Esophagus squamous epithelium (tissue), 5 donors: ENCODE measurements at regions not wholly inside any gene's neighbourhood (a gene's known extent, or its start where the extent isn't known, plus 50 kb on each side); places are given as distances from the start of the nearest gene placed in this dataset.
"Not testable (repeated sequence)": the region's sequence is repeated elsewhere in the genome, so short reads cannot be mapped to it uniquely, and the experiment has no call there.

Experiments used
- DNase-seq: peaks from one replicate; lab custom pipeline; 2025; lab: John Stamatoyannopoulos, UW
- H3K27ac ChIP-seq, 4 donors: fragments of 200-600 bp; sonication (generic); one replicate each; pipeline ENCODE4 v1.5.1; 2016 to 2019; ENCODE audit warnings: mild to moderate bottlenecking in 1 of 4
- H3K27me3 ChIP-seq, 4 donors: fragments of 200-600 bp; sonication (generic); 1 replicate in 3 of 4; 2 replicates in 1 of 4; pipeline versions ENCODE4 v1.5.1 to v1.6.0; 2017 to 2021; ENCODE audit warnings: antibody characterized with exemption in 1 of 4
- H3K36me3 ChIP-seq, 3 donors: fragments of 200-600 bp; sonication (generic); one replicate each; pipeline ENCODE4 v1.5.1; 2016 to 2019
- H3K4me1 ChIP-seq, 3 donors: fragments of 200-600 bp; sonication (generic); one replicate each; pipeline ENCODE4 v1.5.1; 2017 to 2019
- H3K4me3 ChIP-seq, 4 donors: fragments of 200-600 bp; sonication (generic); 1 replicate in 3 of 4; 2 replicates in 1 of 4; pipeline ENCODE4 v1.5.1; 2016 to 2019; ENCODE audit warnings: mild to moderate bottlenecking in 2 of 4, moderate library complexity in 1 of 4
- H3K9me3 ChIP-seq, 3 donors: fragments of 200-600 bp; sonication (generic); one replicate each; pipeline ENCODE4 v1.5.1; 2016 to 2019
- CTCF ChIP-seq, 6 experiments: fragments of 450-650 bp in 4 of 6; fragments of 200-600 bp in 2 of 6; sonication (generic) in 2 of 6; IDR thresholded peaks; one replicate each; pipeline ENCODE4 v1.5.1; 2016 to 2019; ENCODE audit warnings: antibody characterized with exemption in 6 of 6, mild to moderate bottlenecking in 4 of 6, moderate library complexity in 4 of 6
- POLR2A ChIP-seq, 4 donors: fragments of 450-650 bp; IDR thresholded peaks; one replicate each; pipeline ENCODE4 v1.6.1; 2017; ENCODE audit warnings: antibody characterized with exemption in 4 of 4, mild to moderate bottlenecking in 4 of 4, moderate library complexity in 3 of 4
- WGBS, 2 donors: methylation state at CpG; one replicate each; pipeline ENCODE4 v1.1.5; 2018; 5-methylcytosine and 5-hydroxymethylcytosine counted together
- intact Hi-C: fragments of 100-400 bp; cut with DNase I; formaldehyde crosslinking; loops from one replicate; pipeline ENCODE4 v1.15.0; 2022
- donor health status: DM: yes; HTN: yes; CAD: no.

- Histone ChIP-seq H3K27ac (no peak overlapping the region), H3K9me3 (no peaks in the 10 kb centered on the region), H3K4me3 (no peak overlapping the region), H3K36me3 (no peaks in the 10 kb centered on the region), H3K27me3 (no peaks in the 10 kb centered on the region), H3K4me1 (no peaks in the 10 kb centered on the region)
- no peak for TF ChIP-seq CTCF (IDR thresholded peaks at IDR 0.05)
- TF ChIP-seq POLR2A (IDR thresholded peaks at IDR 0.05): no peak
- WGBS, 2 donors: 0 to 10% methylated on average over 1 of the region's 1 CpG
- no peak for DNase-seq
- intact Hi-C loops: no loop called here
Measured at GRCh38 chr3:110623571-110623970, 448.0 kb upstream of the NECTIN3 start.

- no peaks in the 10 kb centered on the region for H3K4me1 ChIP-seq
- intact Hi-C loops: no loop called here
- no peaks in the 10 kb centered on the region for H3K36me3 ChIP-seq
- no peak overlapping the region for H3K4me3 ChIP-seq
- no peaks in the 10 kb centered on the region for H3K9me3 ChIP-seq
- no peaks in the 10 kb centered on the region for H3K27me3 ChIP-seq
- TF ChIP-seq CTCF (IDR thresholded peaks at IDR 0.05) (no peak), POLR2A (IDR thresholded peaks at IDR 0.05) (no peak)
- DNase-seq: no peak
- 39 to 46% methylated on average over 3 of the region's 3 CpGs for WGBS, 2 donors
- no peak overlapping the region for H3K27ac ChIP-seq
Measured at GRCh38 chr3:110624576-110624975, 447.0 kb upstream of the NECTIN3 start.

- Histone ChIP-seq H3K27me3 (no peaks in the 10 kb centered on the region), H3K9me3 (no peaks in the 10 kb centered on the region), H3K27ac (no peak overlapping the region), H3K4me3 (no peak overlapping the region), H3K36me3 (no peaks in the 10 kb centered on the region), H3K4me1 (no peaks in the 10 kb centered on the region)
- intact Hi-C loops: no loop called here
- DNase-seq: no peak
- WGBS, 2 donors: 30 to 38% methylated on average over 4 of the region's 4 CpGs
- TF ChIP-seq POLR2A (IDR thresholded peaks at IDR 0.05) (no peak), CTCF (IDR thresholded peaks at IDR 0.05) (no peak)
Measured at GRCh38 chr3:110625201-110625747, 446.3 kb upstream of the NECTIN3 start.

GRCh38 chr3:110626652-110627111, 444.9 kb upstream of the NECTIN3 start:
- H3K4me3 ChIP-seq, H3K9me3 ChIP-seq, H3K4me1 ChIP-seq, H3K27ac ChIP-seq, DNase-seq, H3K27me3 ChIP-seq, H3K36me3 ChIP-seq, intact Hi-C loops: not testable (repeated sequence)
- WGBS, 2 donors: 80 to 85% methylated on average over 5 of the region's 5 CpGs

- no peak for DNase-seq
- intact Hi-C loops: no loop called here
- Histone ChIP-seq H3K36me3 (no peaks in the 10 kb centered on the region), H3K9me3 (no peaks in the 10 kb centered on the region), H3K27me3 (no peaks in the 10 kb centered on the region), H3K4me3 (no peak overlapping the region), H3K27ac (no peak overlapping the region), H3K4me1 (no peaks in the 10 kb centered on the region)
- 52 to 62% methylated on average over 4 of the region's 4 CpGs for WGBS, 2 donors
- TF ChIP-seq POLR2A (IDR thresholded peaks at IDR 0.05) (no peak), CTCF (IDR thresholded peaks at IDR 0.05) (no peak)
Measured at GRCh38 chr3:110628650-110629301, 442.8 kb upstream of the NECTIN3 start.
